ENCODE measurements at regions not wholly inside any gene's neighbourhood (a gene's known extent, or its start where the extent isn't known, plus 50 kb on each side); places are given as distances from the start of the nearest gene placed in this dataset.

DNA sequence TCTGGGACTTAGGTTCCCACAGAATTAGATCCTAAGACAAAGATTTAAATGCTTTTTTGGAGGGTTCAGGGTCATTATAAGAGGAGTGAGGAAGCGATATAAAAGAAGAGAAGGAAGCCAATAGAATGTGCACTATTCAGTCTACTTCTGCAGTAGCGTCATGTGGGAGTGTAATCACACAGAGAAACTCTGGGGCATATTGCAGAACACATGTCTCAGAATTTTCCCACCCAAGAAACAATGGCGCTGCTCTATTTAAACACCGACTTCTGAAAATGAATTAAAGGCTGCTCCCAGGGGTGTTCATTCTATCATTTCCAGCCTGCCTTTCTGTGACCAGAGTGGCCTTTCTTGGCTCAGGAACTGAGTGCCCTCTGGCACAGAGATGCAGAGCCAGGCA, 617.6 kb downstream of the FGF9 start:
- intact Hi-C loops (cut with micrococcal nuclease; ENCODE audit: unreplicated experiment): no loop called here

DNA sequence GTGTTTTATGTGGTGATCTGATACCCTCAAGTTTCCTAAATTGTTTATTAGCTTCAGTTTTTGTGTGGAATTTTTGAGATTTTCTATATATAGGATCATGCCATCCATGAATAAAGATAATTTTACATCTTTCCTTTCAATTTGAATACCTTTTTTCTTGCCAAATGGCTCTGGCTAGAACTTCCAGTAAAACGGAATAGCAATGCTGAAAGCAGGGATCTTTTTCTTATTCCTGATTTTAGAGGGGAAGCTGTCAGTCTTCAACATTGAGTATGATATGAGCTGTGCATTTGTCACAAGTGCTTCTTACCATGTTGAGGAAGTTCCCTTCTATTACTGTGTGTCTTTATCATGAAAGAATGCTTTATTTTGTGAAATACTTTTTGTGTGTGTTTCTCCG, 618.8 kb downstream of the FGF9 start:
- no peaks in the 10 kb centered on the region for H3K9me3 ChIP-seq (ENCODE audit: control insufficient read depth, insufficient read depth, low read depth, low read length)
- H3K4me3 ChIP-seq (ENCODE audit: low read depth in 2 of 2, low read length in 2 of 2): no peak overlapping the region
- ATAC-seq (no peak), DNase-seq (ENCODE audit: low read depth, low spot score) (no peak)
- no peaks in the 10 kb centered on the region for H3K36me3 ChIP-seq (ENCODE audit: control insufficient read depth, insufficient read depth, low read length)
- H3K4me1 ChIP-seq (ENCODE audit: control insufficient read depth, insufficient read depth, low read length): no peaks in the 10 kb centered on the region
- ChIA-PET POLR2A (no interaction called here), CTCF (no interaction called here)
- TF ChIP-seq TCF7L2 (IDR thresholded peaks at IDR 0.05; ENCODE audit: low read depth, low read length) (no peak), POLR2AphosphoS5 (IDR thresholded peaks at IDR 0.05; ENCODE audit: low read depth, low read length) (no peak), SIN3A (IDR thresholded peaks at IDR 0.05; ENCODE audit: borderline replicate concordance, insufficient read depth, low read depth, low read length) (no peak)
- TF ChIP-seq, protein P1, sequence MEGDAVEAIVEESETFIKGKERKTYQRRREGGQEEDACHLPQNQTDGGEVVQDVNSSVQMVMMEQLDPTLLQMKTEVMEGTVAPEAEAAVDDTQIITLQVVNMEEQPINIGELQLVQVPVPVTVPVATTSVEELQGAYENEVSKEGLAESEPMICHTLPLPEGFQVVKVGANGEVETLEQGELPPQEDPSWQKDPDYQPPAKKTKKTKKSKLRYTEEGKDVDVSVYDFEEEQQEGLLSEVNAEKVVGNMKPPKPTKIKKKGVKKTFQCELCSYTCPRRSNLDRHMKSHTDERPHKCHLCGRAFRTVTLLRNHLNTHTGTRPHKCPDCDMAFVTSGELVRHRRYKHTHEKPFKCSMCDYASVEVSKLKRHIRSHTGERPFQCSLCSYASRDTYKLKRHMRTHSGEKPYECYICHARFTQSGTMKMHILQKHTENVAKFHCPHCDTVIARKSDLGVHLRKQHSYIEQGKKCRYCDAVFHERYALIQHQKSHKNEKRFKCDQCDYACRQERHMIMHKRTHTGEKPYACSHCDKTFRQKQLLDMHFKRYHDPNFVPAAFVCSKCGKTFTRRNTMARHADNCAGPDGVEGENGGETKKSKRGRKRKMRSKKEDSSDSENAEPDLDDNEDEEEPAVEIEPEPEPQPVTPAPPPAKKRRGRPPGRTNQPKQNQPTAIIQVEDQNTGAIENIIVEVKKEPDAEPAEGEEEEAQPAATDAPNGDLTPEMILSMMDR (IDR thresholded peaks at IDR 0.05): no peak
- TF ChIP-seq, protein P2, sequence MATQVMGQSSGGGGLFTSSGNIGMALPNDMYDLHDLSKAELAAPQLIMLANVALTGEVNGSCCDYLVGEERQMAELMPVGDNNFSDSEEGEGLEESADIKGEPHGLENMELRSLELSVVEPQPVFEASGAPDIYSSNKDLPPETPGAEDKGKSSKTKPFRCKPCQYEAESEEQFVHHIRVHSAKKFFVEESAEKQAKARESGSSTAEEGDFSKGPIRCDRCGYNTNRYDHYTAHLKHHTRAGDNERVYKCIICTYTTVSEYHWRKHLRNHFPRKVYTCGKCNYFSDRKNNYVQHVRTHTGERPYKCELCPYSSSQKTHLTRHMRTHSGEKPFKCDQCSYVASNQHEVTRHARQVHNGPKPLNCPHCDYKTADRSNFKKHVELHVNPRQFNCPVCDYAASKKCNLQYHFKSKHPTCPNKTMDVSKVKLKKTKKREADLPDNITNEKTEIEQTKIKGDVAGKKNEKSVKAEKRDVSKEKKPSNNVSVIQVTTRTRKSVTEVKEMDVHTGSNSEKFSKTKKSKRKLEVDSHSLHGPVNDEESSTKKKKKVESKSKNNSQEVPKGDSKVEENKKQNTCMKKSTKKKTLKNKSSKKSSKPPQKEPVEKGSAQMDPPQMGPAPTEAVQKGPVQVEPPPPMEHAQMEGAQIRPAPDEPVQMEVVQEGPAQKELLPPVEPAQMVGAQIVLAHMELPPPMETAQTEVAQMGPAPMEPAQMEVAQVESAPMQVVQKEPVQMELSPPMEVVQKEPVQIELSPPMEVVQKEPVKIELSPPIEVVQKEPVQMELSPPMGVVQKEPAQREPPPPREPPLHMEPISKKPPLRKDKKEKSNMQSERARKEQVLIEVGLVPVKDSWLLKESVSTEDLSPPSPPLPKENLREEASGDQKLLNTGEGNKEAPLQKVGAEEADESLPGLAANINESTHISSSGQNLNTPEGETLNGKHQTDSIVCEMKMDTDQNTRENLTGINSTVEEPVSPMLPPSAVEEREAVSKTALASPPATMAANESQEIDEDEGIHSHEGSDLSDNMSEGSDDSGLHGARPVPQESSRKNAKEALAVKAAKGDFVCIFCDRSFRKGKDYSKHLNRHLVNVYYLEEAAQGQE (IDR thresholded peaks at IDR 0.05; ENCODE audit: insufficient read depth in 1 of 2, low read depth in 2 of 2, low read length in 1 of 2): no peak
- intact Hi-C loops (cut with micrococcal nuclease; ENCODE audit: unreplicated experiment): no loop called here
- in situ Hi-C loops (cut with HindIII; ENCODE audit: low pct_unique_long_range_greater_than_20kb, low sequenced_read_pairs): no loop called here
- no TSS peak for BruUV-seq (replicated peaks)
- H3K27ac ChIP-seq (ENCODE audit: low read length): no peak overlapping the region
- no peaks in the 10 kb centered on the region for H3K27me3 ChIP-seq (ENCODE audit: control insufficient read depth, insufficient read depth, low read length)

More for the DNA sequence above, 617.6 kb downstream of the FGF9 start:
- Histone ChIP-seq H3K9me3 (ENCODE audit: control insufficient read depth, insufficient read depth, low read depth, low read length) (no peaks in the 10 kb centered on the region), H3K4me1 (ENCODE audit: control insufficient read depth, insufficient read depth, low read length) (no peaks in the 10 kb centered on the region), H3K36me3 (ENCODE audit: control insufficient read depth, insufficient read depth, low read length) (no peaks in the 10 kb centered on the region), H3K27ac (ENCODE audit: low read length) (no peak overlapping the region), H3K4me3 (ENCODE audit: low read depth in 2 of 2, low read length in 2 of 2) (no peak overlapping the region), H3K27me3 (ENCODE audit: control insufficient read depth, insufficient read depth, low read length) (no peaks in the 10 kb centered on the region)
- ATAC-seq (no peak), DNase-seq (ENCODE audit: low read depth, low spot score) (no peak)
- ChIA-PET POLR2A (no interaction called here), CTCF (no interaction called here)
- TF ChIP-seq TCF7L2 (IDR thresholded peaks at IDR 0.05; ENCODE audit: low read depth, low read length): no peak
- no peak for TF ChIP-seq POLR2AphosphoS5 (IDR thresholded peaks at IDR 0.05; ENCODE audit: low read depth, low read length)
- TF ChIP-seq, protein P1 (IDR thresholded peaks at IDR 0.05): no peak
- TF ChIP-seq SIN3A (IDR thresholded peaks at IDR 0.05; ENCODE audit: borderline replicate concordance, insufficient read depth, low read depth, low read length): no peak
- BruUV-seq (replicated peaks): no TSS peak
- in situ Hi-C loops (cut with HindIII; ENCODE audit: low pct_unique_long_range_greater_than_20kb, low sequenced_read_pairs): no loop called here
